ENCODE measurements at regions not wholly inside any gene's neighbourhood (a gene's known extent, or its start where the extent isn't known, plus 50 kb on each side); places are given as distances from the start of the nearest gene placed in this dataset.
"Not testable (repeated sequence)": the region's sequence is repeated elsewhere in the genome, so short reads cannot be mapped to it uniquely, and the experiment has no call there.

- H3K27me3 ChIP-seq (ENCODE audit: control insufficient read depth in 2 of 2, insufficient read depth in 2 of 2, low read length in 2 of 2); H3K9me3 Mint-ChIP-seq; H3K4me3 Mint-ChIP-seq; DNase-seq; H3K36me3 ChIP-seq (replicated peaks in 1 of 2; ENCODE audit: control insufficient read depth in 1 of 2, insufficient read depth in 2 of 2, low read length in 2 of 2); H3K4me1 Mint-ChIP-seq; H3K79me2 ChIP-seq (ENCODE audit: insufficient read depth, low read length); intact Hi-C loops (cut with micrococcal nuclease); H2AFZ ChIP-seq (ENCODE audit: insufficient read depth, low read depth, low read length, poor library complexity, severe bottlenecking); H3K4me1 ChIP-seq (ENCODE audit: control insufficient read depth in 1 of 2, insufficient read depth in 2 of 2, low read length in 2 of 2); H4K20me1 ChIP-seq (ENCODE audit: insufficient read depth, low read length); H3K9me3 ChIP-seq (replicated peaks in 1 of 2; ENCODE audit: control insufficient read depth in 1 of 2, insufficient read depth in 1 of 2, low read length in 2 of 2); H3K4me3 ChIP-seq (replicated peaks in 1 of 3; ENCODE audit: low read depth in 2 of 3, low read length in 3 of 3); H3K27ac ChIP-seq (ENCODE audit: low read depth in 1 of 2, low read length in 2 of 2); H3K4me2 ChIP-seq (replicated peaks; ENCODE audit: extremely low read depth, low read length, poor library complexity, severe bottlenecking); H3K9ac ChIP-seq (ENCODE audit: insufficient read depth, low read length, poor library complexity, severe bottlenecking); H3K27me3 Mint-ChIP-seq (ENCODE audit: low read depth in 3 of 3); H3K36me3 Mint-ChIP-seq; H3K27ac Mint-ChIP-seq: not testable (repeated sequence)
- WGBS (ENCODE audit: insufficient coverage) = no CpG with 5 or more reads among the region's 11 CpGs
Measured at GRCh38 chr9:67724885-67725284, 133.8 kb upstream of the ANKRD20A1 start.

- H3K4me1 ChIP-seq (ENCODE audit: control insufficient read depth in 1 of 2, insufficient read depth in 2 of 2, low read length in 2 of 2); H3K9me3 Mint-ChIP-seq; H3K27me3 Mint-ChIP-seq (ENCODE audit: low read depth in 3 of 3); intact Hi-C loops (cut with micrococcal nuclease); H3K4me1 Mint-ChIP-seq; H3K9me3 ChIP-seq (replicated peaks in 1 of 2; ENCODE audit: control insufficient read depth in 1 of 2, insufficient read depth in 1 of 2, low read length in 2 of 2); H3K79me2 ChIP-seq (ENCODE audit: insufficient read depth, low read length); H3K27ac ChIP-seq (ENCODE audit: low read depth in 1 of 2, low read length in 2 of 2); H4K20me1 ChIP-seq (ENCODE audit: insufficient read depth, low read length); DNase-seq; H3K4me2 ChIP-seq (replicated peaks; ENCODE audit: extremely low read depth, low read length, poor library complexity, severe bottlenecking); H2AFZ ChIP-seq (ENCODE audit: insufficient read depth, low read depth, low read length, poor library complexity, severe bottlenecking); H3K36me3 Mint-ChIP-seq; H3K27me3 ChIP-seq (ENCODE audit: control insufficient read depth in 2 of 2, insufficient read depth in 2 of 2, low read length in 2 of 2); H3K9ac ChIP-seq (ENCODE audit: insufficient read depth, low read length, poor library complexity, severe bottlenecking); H3K4me3 ChIP-seq (replicated peaks in 1 of 3; ENCODE audit: low read depth in 2 of 3, low read length in 3 of 3); H3K36me3 ChIP-seq (replicated peaks in 1 of 2; ENCODE audit: control insufficient read depth in 1 of 2, insufficient read depth in 2 of 2, low read length in 2 of 2): not testable (repeated sequence)
- peak overlapping the region in 1 of 7 donors; percentile 74 for H3K27ac Mint-ChIP-seq
- WGBS (ENCODE audit: insufficient coverage) = no CpG with 5 or more reads among the region's 58 CpGs
- peak overlapping the region in 1 of 2 donors; percentile 75 for H3K4me3 Mint-ChIP-seq
Measured at GRCh38 chr9:67726213-67726988, 132.3 kb upstream of the ANKRD20A1 start.

GRCh38 chr9:67763133-67763532 is 95.6 kb upstream of the ANKRD20A1 start:
- H3K36me3 Mint-ChIP-seq; intact Hi-C loops (cut with micrococcal nuclease); H3K27me3 ChIP-seq (ENCODE audit: control insufficient read depth in 2 of 2, insufficient read depth in 2 of 2, low read length in 2 of 2); H3K9me3 Mint-ChIP-seq; H3K4me1 ChIP-seq (ENCODE audit: control insufficient read depth in 1 of 2, insufficient read depth in 2 of 2, low read length in 2 of 2); H3K79me2 ChIP-seq (ENCODE audit: insufficient read depth, low read length); H3K4me3 Mint-ChIP-seq; H3K4me2 ChIP-seq (replicated peaks; ENCODE audit: extremely low read depth, low read length, poor library complexity, severe bottlenecking); H3K9me3 ChIP-seq (replicated peaks in 1 of 2; ENCODE audit: control insufficient read depth in 1 of 2, insufficient read depth in 1 of 2, low read length in 2 of 2); DNase-seq; H3K27ac Mint-ChIP-seq; H3K9ac ChIP-seq (ENCODE audit: insufficient read depth, low read length, poor library complexity, severe bottlenecking); H3K4me3 ChIP-seq (replicated peaks in 1 of 3; ENCODE audit: low read depth in 2 of 3, low read length in 3 of 3); H3K4me1 Mint-ChIP-seq; H3K27ac ChIP-seq (ENCODE audit: low read depth in 1 of 2, low read length in 2 of 2); H4K20me1 ChIP-seq (ENCODE audit: insufficient read depth, low read length); H3K36me3 ChIP-seq (replicated peaks in 1 of 2; ENCODE audit: control insufficient read depth in 1 of 2, insufficient read depth in 2 of 2, low read length in 2 of 2); H2AFZ ChIP-seq (ENCODE audit: insufficient read depth, low read depth, low read length, poor library complexity, severe bottlenecking); H3K27me3 Mint-ChIP-seq (ENCODE audit: low read depth in 3 of 3): not testable (repeated sequence)
- no CpG with 5 or more reads among the region's 4 CpGs for WGBS (ENCODE audit: insufficient coverage)

- H3K9me3 Mint-ChIP-seq; intact Hi-C loops (cut with micrococcal nuclease); H3K4me3 ChIP-seq (replicated peaks in 1 of 3; ENCODE audit: low read depth in 2 of 3, low read length in 3 of 3); H3K4me1 Mint-ChIP-seq; H3K27ac Mint-ChIP-seq; H3K27me3 Mint-ChIP-seq (ENCODE audit: low read depth in 3 of 3); H3K4me2 ChIP-seq (replicated peaks; ENCODE audit: extremely low read depth, low read length, poor library complexity, severe bottlenecking); H3K4me3 Mint-ChIP-seq; H3K9ac ChIP-seq (ENCODE audit: insufficient read depth, low read length, poor library complexity, severe bottlenecking); H3K36me3 ChIP-seq (replicated peaks in 1 of 2; ENCODE audit: control insufficient read depth in 1 of 2, insufficient read depth in 2 of 2, low read length in 2 of 2); DNase-seq; H3K36me3 Mint-ChIP-seq; H3K4me1 ChIP-seq (ENCODE audit: control insufficient read depth in 1 of 2, insufficient read depth in 2 of 2, low read length in 2 of 2); H4K20me1 ChIP-seq (ENCODE audit: insufficient read depth, low read length); H2AFZ ChIP-seq (ENCODE audit: insufficient read depth, low read depth, low read length, poor library complexity, severe bottlenecking); H3K9me3 ChIP-seq (replicated peaks in 1 of 2; ENCODE audit: control insufficient read depth in 1 of 2, insufficient read depth in 1 of 2, low read length in 2 of 2); H3K27me3 ChIP-seq (ENCODE audit: control insufficient read depth in 2 of 2, insufficient read depth in 2 of 2, low read length in 2 of 2); H3K27ac ChIP-seq (ENCODE audit: low read depth in 1 of 2, low read length in 2 of 2); H3K79me2 ChIP-seq (ENCODE audit: insufficient read depth, low read length): not testable (repeated sequence)
- WGBS (ENCODE audit: insufficient coverage) = no CpG with 5 or more reads among the region's 3 CpGs
Measured at GRCh38 chr9:67771807-67772206, 86.9 kb upstream of the ANKRD20A1 start.
